Activated CD4-positive, alpha-beta T cell treated with anti-CD3 and anti-CD28 coated beads for 36 hours (primary cell): ENCODE measurements at regions not wholly inside any gene's neighbourhood (a gene's known extent, or its start where the extent isn't known, plus 50 kb on each side); places are given as distances from the start of the nearest gene placed in this dataset.

Experiments used
- ATAC-seq: fragments of 200-7000 bp; cut with Tn5 transposase; one replicate; pipeline ENCODE4 v1.10.0; 2021; ENCODE audit warnings: mild to moderate bottlenecking, moderate library complexity
- CTCF ChIA-PET: fragments of 350-600 bp; sonication (Branson Sonifier 250); formaldehyde crosslinking; loops from one replicate; lab custom pipeline; 2021; ENCODE audit warnings: antibody characterized with exemption; lab: Charles Lee
- POLR2A ChIA-PET: fragments of 350-600 bp; sonication (Branson Sonifier 250); formaldehyde crosslinking; loops from one replicate; lab custom pipeline; 2021; ENCODE audit warnings: antibody characterized with exemption, inconsistent platforms; lab: Charles Lee
- DNase-seq: peaks from one replicate; pipeline ENCODE4 v3.0.0-alpha.2; 2020
- H3K27ac Mint-ChIP-seq: one replicate; pipeline ENCODE4 v1.8.0; 2021; ENCODE audit warnings: mixed read lengths
- H3K27me3 Mint-ChIP-seq: one replicate; pipeline ENCODE4 v1.8.0; 2021; ENCODE audit warnings: mixed read lengths
- H3K36me3 Mint-ChIP-seq: one replicate; pipeline ENCODE4 v1.8.0; 2021; ENCODE audit warnings: low read depth, mixed read lengths
- H3K4me1 Mint-ChIP-seq: one replicate; pipeline ENCODE4 v1.8.0; 2021; ENCODE audit warnings: mixed read lengths
- H3K4me3 Mint-ChIP-seq: one replicate; pipeline ENCODE4 v1.8.0; 2021; ENCODE audit warnings: mild to moderate bottlenecking, moderate library complexity, mixed read lengths
- H3K9me3 Mint-ChIP-seq: one replicate; pipeline ENCODE4 v1.8.0; 2021; ENCODE audit warnings: low read depth, mixed read lengths
- intact Hi-C, 2 experiments: fragments of 100-400 bp; cut with DNase I in 1 of 2; cut with micrococcal nuclease in 1 of 2; formaldehyde crosslinking; loops; one replicate each; pipeline versions ENCODE4 v1.14.2 to v1.15.1; 2022 to 2024; cut with DNase I, micrococcal nuclease

DNA sequence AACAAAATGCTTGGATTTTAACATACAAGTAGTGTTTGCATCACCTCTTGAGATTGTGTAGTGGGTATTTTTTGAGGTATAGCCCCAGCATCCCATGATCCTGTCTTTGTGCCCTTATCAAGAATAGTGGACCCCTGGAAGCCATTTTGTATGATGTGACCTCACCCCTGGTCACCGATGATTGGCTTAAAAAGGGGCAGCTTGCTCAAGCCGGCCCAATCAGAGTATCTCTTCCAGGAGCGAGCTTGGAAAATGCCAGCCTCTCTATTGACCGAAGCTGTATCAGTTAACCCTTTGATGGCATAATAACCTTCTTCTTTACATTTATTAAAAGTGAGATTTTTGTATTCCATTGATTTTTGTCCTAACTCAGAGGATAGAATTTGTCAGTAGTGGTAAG is 55.5 kb upstream of the FAM20A start:
- POLR2A ChIA-PET: no interaction called here
- H3K4me3 Mint-ChIP-seq: no peak overlapping the region
- no peaks in the 10 kb centered on the region for H3K9me3 Mint-ChIP-seq
- DNase-seq (no peak), ATAC-seq (no peak)
- no peaks in the 10 kb centered on the region for H3K4me1 Mint-ChIP-seq
- no peaks in the 10 kb centered on the region for H3K36me3 Mint-ChIP-seq
- peaks cover 6% of the 10 kb centered on the region for H3K27me3 Mint-ChIP-seq
- intact Hi-C loops: no loop called here
- CTCF ChIA-PET: interaction anchor here (0.5 kb wide), 1 partner anchor 38 kb away, joined by 4 read pairs; no protein-coding TSS in a partner anchor
- no peak overlapping the region for H3K27ac Mint-ChIP-seq
